Gastroesophageal sphincter (tissue), 4 donors: ENCODE measurements at regions not wholly inside any gene's neighbourhood (a gene's known extent, or its start where the extent isn't known, plus 50 kb on each side); places are given as distances from the start of the nearest gene placed in this dataset.

ENCODE experiments used
- ATAC-seq: fragments of 150-250 bp; one replicate; pipeline ENCODE4 v1.9.1; 2016; ENCODE audit warnings: mild to moderate bottlenecking, moderate library complexity
- H3K27ac ChIP-seq, 4 donors: fragments of 200-600 bp; sonication (generic) in 3 of 4; 1 replicate in 3 of 4; 2 replicates in 1 of 4; pipeline ENCODE4 v1.5.1; 2016 to 2019
- H3K27me3 ChIP-seq: fragments of 200-600 bp; sonication (generic); one replicate; pipeline ENCODE4 v1.5.1; 2019
- H3K36me3 ChIP-seq, 2 donors: fragments of 200-600 bp; sonication (generic); one replicate each; pipeline ENCODE4 v1.5.1; 2019; ENCODE audit warnings: control low read depth in 1 of 2
- H3K4me1 ChIP-seq, 3 donors: fragments of 200-600 bp; sonication (generic); 1 replicate in 2 of 3; 2 replicates in 1 of 3; pipeline ENCODE4 v1.5.1; 2016 to 2019; ENCODE audit warnings: control low read depth in 2 of 3
- H3K4me3 ChIP-seq, 2 donors: fragments of 200-600 bp; sonication (generic); one replicate each; pipeline ENCODE4 v1.5.1; 2019; ENCODE audit warnings: mild to moderate bottlenecking in 1 of 2, moderate library complexity in 1 of 2
- H3K9me3 ChIP-seq, 3 donors: fragments of 200-600 bp; sonication (generic); one replicate each; pipeline ENCODE4 v1.5.1; 2017 to 2019; ENCODE audit warnings: control low read depth in 2 of 3
- CTCF ChIP-seq, 4 experiments: fragments of 200-600 bp in 2 of 4; fragments of 450-650 bp in 2 of 4; sonication (generic) in 1 of 4; IDR thresholded peaks; one replicate each; pipeline ENCODE4 v1.5.1; 2017 to 2019; ENCODE audit warnings: antibody characterized with exemption in 4 of 4, mild to moderate bottlenecking in 2 of 4, moderate library complexity in 2 of 4
- EP300 ChIP-seq: sonication (generic); formaldehyde crosslinking; IDR thresholded peaks from one replicate; pipeline ENCODE4 v1.6.1; 2017; ENCODE audit warnings: antibody characterized with exemption, mild to moderate bottlenecking
- POLR2A ChIP-seq, 2 donors: fragments of 450-650 bp; IDR thresholded peaks; one replicate each; pipeline ENCODE4 v1.6.1; 2017; ENCODE audit warnings: antibody characterized with exemption in 2 of 2, mild to moderate bottlenecking in 2 of 2, moderate library complexity in 1 of 2
- POLR2AphosphoS5 ChIP-seq: sonication (generic); formaldehyde crosslinking; IDR thresholded peaks from one replicate; pipeline ENCODE4 v1.6.1; 2017; ENCODE audit warnings: antibody characterized with exemption
- WGBS, 2 donors: methylation state at CpG; one replicate each; pipeline ENCODE4 v1.1.5; 2018; ENCODE audit warnings: low coverage in 1 of 2; 5-methylcytosine and 5-hydroxymethylcytosine counted together

- Histone ChIP-seq H3K27me3 (no peaks in the 10 kb centered on the region), H3K4me3 (no peak overlapping the region), H3K4me1 (no peaks in the 10 kb centered on the region), H3K36me3 (no peaks in the 10 kb centered on the region), H3K9me3 (no peaks in the 10 kb centered on the region), H3K27ac (no peak overlapping the region)
- TF ChIP-seq CTCF (IDR thresholded peaks at IDR 0.05) (no peak), EP300 (no peak), POLR2AphosphoS5 (no peak), POLR2A (IDR thresholded peaks at IDR 0.05) (no peak)
- 50% methylated on average over 1 of the region's 1 CpG for WGBS, 2 donors
- ATAC-seq = no peak
These were observed 1892.0 kb upstream of the IGFBP7 start for GRCh38 chr4:59002148-59002547.

GRCh38 chr4:59024257-59024656 lies 1914.1 kb upstream of the IGFBP7 start:
- no peak for ATAC-seq
- no peak overlapping the region for H3K27ac ChIP-seq
- H3K27me3 ChIP-seq = no peaks in the 10 kb centered on the region
- TF ChIP-seq POLR2AphosphoS5 (no peak), EP300 (no peak), POLR2A (IDR thresholded peaks at IDR 0.05) (no peak), CTCF (IDR thresholded peaks at IDR 0.05) (no peak)
- no peaks in the 10 kb centered on the region for H3K36me3 ChIP-seq
- no peaks in the 10 kb centered on the region for H3K9me3 ChIP-seq
- no peaks in the 10 kb centered on the region for H3K4me1 ChIP-seq
- H3K4me3 ChIP-seq = no peak overlapping the region

- TF ChIP-seq CTCF (IDR thresholded peaks at IDR 0.05) = no peak
- no peak for TF ChIP-seq POLR2A (IDR thresholded peaks at IDR 0.05)
- no peak for TF ChIP-seq POLR2AphosphoS5
- no peak for TF ChIP-seq EP300
- Histone ChIP-seq H3K4me3 (no peak overlapping the region), H3K36me3 (no peaks in the 10 kb centered on the region), H3K4me1 (no peaks in the 10 kb centered on the region), H3K9me3 (no peaks in the 10 kb centered on the region), H3K27me3 (no peaks in the 10 kb centered on the region), H3K27ac (no peak overlapping the region)
- no peak for ATAC-seq
- WGBS, 2 donors = 43 to 67% methylated on average over 1 of the region's 1 CpG
These were observed 1927.6 kb upstream of the IGFBP7 start for GRCh38 chr4:59037812-59038211.

GRCh38 chr4:59039046-59039445 lies 1928.9 kb upstream of the IGFBP7 start:
- no peak for TF ChIP-seq EP300
- no peak for TF ChIP-seq POLR2A (IDR thresholded peaks at IDR 0.05)
- Histone ChIP-seq H3K36me3 (no peaks in the 10 kb centered on the region), H3K27ac (no peak overlapping the region), H3K9me3 (no peaks in the 10 kb centered on the region), H3K4me3 (no peak overlapping the region), H3K27me3 (no peaks in the 10 kb centered on the region), H3K4me1 (no peaks in the 10 kb centered on the region)
- no peak for ATAC-seq
- 98 to 100% methylated on average over 4 to 6 of the region's 6 CpGs for WGBS, 2 donors

- Histone ChIP-seq H3K36me3 (no peaks in the 10 kb centered on the region), H3K4me3 (no peak overlapping the region), H3K27me3 (no peaks in the 10 kb centered on the region), H3K9me3 (no peaks in the 10 kb centered on the region), H3K27ac (no peak overlapping the region), H3K4me1 (no peaks in the 10 kb centered on the region)
- no peak for TF ChIP-seq POLR2A (IDR thresholded peaks at IDR 0.05)
- no peak for TF ChIP-seq POLR2AphosphoS5
- TF ChIP-seq CTCF (IDR thresholded peaks at IDR 0.05) = no peak
- TF ChIP-seq EP300 = no peak
- WGBS, 2 donors = 19 to 40% methylated on average over 5 of the region's 5 CpGs
- ATAC-seq = no peak
These were observed 1934.2 kb upstream of the IGFBP7 start for GRCh38 chr4:59044286-59044900.
